MM.1S (cell line): ENCODE measurements at regions not wholly inside any gene's neighbourhood (a gene's known extent, or its start where the extent isn't known, plus 50 kb on each side); places are given as distances from the start of the nearest gene placed in this dataset.

Experiments used
- EZH2 ChIP-seq: fragments of 300-600 bp; sonication (generic); optimal IDR thresholded peaks from 2 replicates; pipeline ENCODE3; 2017; ENCODE audit warnings: low read depth, mild to moderate bottlenecking, antibody characterized with exemption, low read length, mixed read lengths
- TF ChIP-seq, protein P1 (sequence below): fragments of 300-600 bp; sonication (generic); IDR thresholded peaks from 2 replicates; pipeline ENCODE4 v1.5.1; 2016; ENCODE audit warnings: antibody characterized with exemption, low read length, mixed read lengths

DNA sequence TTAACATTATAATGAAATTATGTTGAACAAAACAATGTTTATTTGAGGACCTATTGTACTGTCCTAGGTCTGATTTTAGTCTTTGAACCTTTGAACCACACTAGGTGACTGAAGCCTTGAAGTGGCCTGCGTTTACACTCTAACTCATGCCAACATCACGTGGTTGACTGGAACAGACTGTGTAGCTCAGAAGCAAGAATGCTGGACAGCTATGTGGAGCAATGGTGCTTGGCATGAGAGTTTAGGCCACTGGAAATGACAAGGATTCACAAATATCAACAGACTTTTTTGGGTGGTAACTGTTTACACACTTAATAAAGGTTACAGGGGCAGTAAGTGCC, 391.5 kb downstream of the RAP2B start:
- TF ChIP-seq, protein P1, sequence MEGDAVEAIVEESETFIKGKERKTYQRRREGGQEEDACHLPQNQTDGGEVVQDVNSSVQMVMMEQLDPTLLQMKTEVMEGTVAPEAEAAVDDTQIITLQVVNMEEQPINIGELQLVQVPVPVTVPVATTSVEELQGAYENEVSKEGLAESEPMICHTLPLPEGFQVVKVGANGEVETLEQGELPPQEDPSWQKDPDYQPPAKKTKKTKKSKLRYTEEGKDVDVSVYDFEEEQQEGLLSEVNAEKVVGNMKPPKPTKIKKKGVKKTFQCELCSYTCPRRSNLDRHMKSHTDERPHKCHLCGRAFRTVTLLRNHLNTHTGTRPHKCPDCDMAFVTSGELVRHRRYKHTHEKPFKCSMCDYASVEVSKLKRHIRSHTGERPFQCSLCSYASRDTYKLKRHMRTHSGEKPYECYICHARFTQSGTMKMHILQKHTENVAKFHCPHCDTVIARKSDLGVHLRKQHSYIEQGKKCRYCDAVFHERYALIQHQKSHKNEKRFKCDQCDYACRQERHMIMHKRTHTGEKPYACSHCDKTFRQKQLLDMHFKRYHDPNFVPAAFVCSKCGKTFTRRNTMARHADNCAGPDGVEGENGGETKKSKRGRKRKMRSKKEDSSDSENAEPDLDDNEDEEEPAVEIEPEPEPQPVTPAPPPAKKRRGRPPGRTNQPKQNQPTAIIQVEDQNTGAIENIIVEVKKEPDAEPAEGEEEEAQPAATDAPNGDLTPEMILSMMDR = no peak
- TF ChIP-seq EZH2 = no peak
